Transverse colon (tissue), 4 donors: ENCODE measurements at regions not wholly inside any gene's neighbourhood (a gene's known extent, or its start where the extent isn't known, plus 50 kb on each side); places are given as distances from the start of the nearest gene placed in this dataset.

ENCODE experiments used
- DNase-seq: peaks from one replicate; pipeline ENCODE4 v3.0.0-alpha.2; 2019
- H3K27ac ChIP-seq, 4 donors: fragments of 200-600 bp; sonication (generic); 2 replicates each; pipeline ENCODE4 v1.5.1; 2016 to 2018; ENCODE audit warnings: inconsistent platforms in 4 of 4
- H3K27me3 ChIP-seq: fragments of 200-600 bp; sonication (generic); 2 replicates; pipeline ENCODE4 v1.5.1; 2017; ENCODE audit warnings: inconsistent platforms
- H3K36me3 ChIP-seq, 4 donors: fragments of 200-600 bp; sonication (generic); 2 replicates each; pipeline ENCODE4 v1.5.1; 2017 to 2019; ENCODE audit warnings: inconsistent platforms in 4 of 4
- H3K4me1 ChIP-seq, 4 donors: fragments of 200-600 bp; sonication (generic); 2 replicates each; pipeline ENCODE4 v1.5.1; 2017 to 2020; ENCODE audit warnings: inconsistent platforms in 4 of 4
- H3K4me3 ChIP-seq, 4 donors: fragments of 200-600 bp; sonication (generic); 1 replicate in 1 of 4; 2 replicates in 3 of 4; pipeline versions ENCODE4 v1.5.1 to v1.6.1; 2017 to 2019; ENCODE audit warnings: inconsistent platforms in 4 of 4
- H3K9me3 ChIP-seq, 2 donors: fragments of 200-600 bp; sonication (generic); 2 replicates each; pipeline ENCODE4 v1.5.1; 2017 to 2019; ENCODE audit warnings: inconsistent platforms in 2 of 2
- EP300 ChIP-seq: sonication (generic); formaldehyde crosslinking; IDR thresholded peaks from one replicate; pipeline ENCODE4 v1.6.1; 2017; ENCODE audit warnings: antibody characterized with exemption, low read depth
- POLR2A ChIP-seq: fragments of 450-650 bp; IDR thresholded peaks from one replicate; pipeline ENCODE4 v1.6.1; 2016; ENCODE audit warnings: antibody characterized with exemption, mild to moderate bottlenecking, moderate library complexity
- POLR2AphosphoS5 ChIP-seq, 3 donors: sonication (generic); formaldehyde crosslinking; IDR thresholded peaks; one replicate each; pipeline ENCODE4 v1.6.1; 2016; ENCODE audit warnings: antibody characterized with exemption in 3 of 3
- WGBS, 2 donors: methylation state at CpG; one replicate each; pipeline ENCODE4 v1.1.5; 2018; ENCODE audit warnings: low coverage in 1 of 2; 5-methylcytosine and 5-hydroxymethylcytosine counted together
- in situ Hi-C, 4 donors: fragments of 200-750 bp; cut with MboI; loops; one replicate each; pipeline versions ENCODE4 v1.15.0 to v1.15.1; 2017; ENCODE audit warnings: low sequenced_read_pairs in 3 of 4, low pct_ligation_motif_present in 1 of 4, low pct_unique_long_range_greater_than_20kb in 1 of 4
- intact Hi-C: fragments of 100-400 bp; cut with DNase I; formaldehyde crosslinking; loops from one replicate; pipeline ENCODE4 v1.15.1; 2023; ENCODE audit warnings: low total_unique reads
- TF ChIP-seq, protein P1 (sequence below), 5 experiments: fragments of 200-600 bp in 3 of 5; fragments of 450-650 bp in 2 of 5; sonication (generic) in 3 of 5; IDR thresholded peaks; 1 replicate in 2 of 5; 2 replicates in 3 of 5; pipeline ENCODE4 v1.5.1; 2016 to 2017; ENCODE audit warnings: antibody characterized with exemption in 5 of 5, inconsistent platforms in 3 of 5, mild to moderate bottlenecking in 2 of 5, moderate library complexity in 1 of 5

DNA sequence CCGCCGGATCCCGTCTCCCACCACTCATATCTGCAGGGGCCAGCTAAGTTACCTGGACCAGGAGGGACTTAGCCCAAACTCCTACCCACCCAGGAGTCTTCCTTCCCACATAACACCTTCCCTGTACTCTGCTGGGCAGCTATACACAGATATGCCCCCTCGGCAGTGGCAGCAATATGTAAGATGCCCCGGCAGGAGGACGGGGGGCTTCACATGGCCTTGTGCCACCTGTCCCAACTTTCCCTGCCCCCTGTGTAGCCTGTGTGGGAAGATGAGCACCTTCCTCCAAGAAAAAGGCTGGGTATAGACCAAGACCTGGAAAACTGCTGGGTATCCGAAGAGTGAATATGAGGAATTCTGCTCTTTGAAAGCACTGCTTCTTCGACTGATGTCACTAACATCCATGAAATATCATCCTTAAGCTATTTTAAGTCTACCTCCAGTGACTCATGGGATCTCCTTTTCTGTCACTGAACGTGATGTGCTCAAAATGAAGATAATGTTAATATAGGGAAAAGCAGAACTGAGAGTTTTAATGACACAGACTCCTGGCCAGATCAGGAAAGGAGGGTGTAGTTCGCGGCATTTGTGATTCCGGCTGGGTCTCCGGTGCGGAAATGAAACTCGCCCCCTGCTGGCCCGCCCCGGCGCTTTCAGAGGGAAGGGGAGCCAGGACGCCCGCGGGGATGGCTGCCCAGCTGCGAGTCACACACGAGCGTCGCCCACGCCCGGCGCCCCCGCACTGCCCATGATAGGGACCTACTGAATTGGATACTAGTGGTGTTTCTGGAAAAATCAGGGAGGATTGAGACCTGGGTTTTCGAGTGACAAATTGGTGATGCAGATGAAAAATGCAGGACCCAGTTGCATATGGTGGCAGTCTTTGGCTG, 256.9 kb upstream of the NFE2L3 start:
- Histone ChIP-seq H3K27ac (peak overlapping the region in 2 of 4 donors; percentile 45 to 61), H3K27me3 (peaks cover 6% of the 10 kb centered on the region), H3K9me3 (no peaks in the 10 kb centered on the region), H3K4me1 (peaks cover 0 to 11% (median 3%) of the 10 kb centered on the region in 4 donors), H3K36me3 (no peaks in the 10 kb centered on the region), H3K4me3 (peak overlapping the region in 1 of 4 donors; percentile 34)
- in situ Hi-C loops: loop anchor here (5.0 to 25.0 kb wide), 7 partner anchors 162 to 967 kb away; partner anchors contain the start of gene SKAP2 (in 1 of the 4)
- 23 to 60% methylated on average over 6 to 30 of the region's 30 CpGs for WGBS, 2 donors
- intact Hi-C loops: loop anchor here (2.0 to 5.0 kb wide), 2 partner anchors 167 to 470 kb away; no protein-coding TSS in a partner anchor
- TF ChIP-seq, protein P1, sequence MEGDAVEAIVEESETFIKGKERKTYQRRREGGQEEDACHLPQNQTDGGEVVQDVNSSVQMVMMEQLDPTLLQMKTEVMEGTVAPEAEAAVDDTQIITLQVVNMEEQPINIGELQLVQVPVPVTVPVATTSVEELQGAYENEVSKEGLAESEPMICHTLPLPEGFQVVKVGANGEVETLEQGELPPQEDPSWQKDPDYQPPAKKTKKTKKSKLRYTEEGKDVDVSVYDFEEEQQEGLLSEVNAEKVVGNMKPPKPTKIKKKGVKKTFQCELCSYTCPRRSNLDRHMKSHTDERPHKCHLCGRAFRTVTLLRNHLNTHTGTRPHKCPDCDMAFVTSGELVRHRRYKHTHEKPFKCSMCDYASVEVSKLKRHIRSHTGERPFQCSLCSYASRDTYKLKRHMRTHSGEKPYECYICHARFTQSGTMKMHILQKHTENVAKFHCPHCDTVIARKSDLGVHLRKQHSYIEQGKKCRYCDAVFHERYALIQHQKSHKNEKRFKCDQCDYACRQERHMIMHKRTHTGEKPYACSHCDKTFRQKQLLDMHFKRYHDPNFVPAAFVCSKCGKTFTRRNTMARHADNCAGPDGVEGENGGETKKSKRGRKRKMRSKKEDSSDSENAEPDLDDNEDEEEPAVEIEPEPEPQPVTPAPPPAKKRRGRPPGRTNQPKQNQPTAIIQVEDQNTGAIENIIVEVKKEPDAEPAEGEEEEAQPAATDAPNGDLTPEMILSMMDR (IDR thresholded peaks at IDR 0.05): peak; percentile 71 to 78 (median 75)
- no peak for TF ChIP-seq POLR2A
- no peak for TF ChIP-seq EP300
- peak; percentile 85 for DNase-seq

DNA sequence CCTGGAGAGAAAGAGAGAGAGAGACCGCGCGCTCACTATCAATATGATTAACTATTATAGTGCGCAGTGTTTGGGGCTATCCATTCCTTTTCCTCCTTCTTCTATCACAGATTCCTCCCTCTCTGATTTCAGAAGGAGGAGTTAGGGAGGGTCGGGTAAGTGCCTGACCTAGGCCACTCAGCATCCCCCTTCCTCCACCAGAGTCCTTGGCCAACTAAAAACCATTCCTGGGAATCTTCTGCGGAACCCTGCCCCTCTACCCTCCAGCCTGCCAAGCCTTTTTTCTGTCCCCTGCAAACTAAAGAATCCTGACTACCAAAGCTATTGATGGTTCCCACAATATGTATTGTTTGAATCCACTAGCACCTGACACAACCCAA, 256.2 kb upstream of the NFE2L3 start:
- DNase-seq: no peak
- intact Hi-C loops: loop anchor here (2.0 kb wide), 1 partner anchor 469 kb away; no protein-coding TSS in a partner anchor
- Histone ChIP-seq H3K4me1 (peaks cover 0 to 11% (median 3%) of the 10 kb centered on the region in 4 donors), H3K27ac (no peak overlapping the region), H3K27me3 (peaks cover 6% of the 10 kb centered on the region), H3K36me3 (no peaks in the 10 kb centered on the region), H3K4me3 (peak overlapping the region in 1 of 4 donors; percentile 34), H3K9me3 (no peaks in the 10 kb centered on the region)
- TF ChIP-seq, protein P1 (IDR thresholded peaks at IDR 0.05): no peak
- TF ChIP-seq EP300 (no peak), POLR2A (no peak), POLR2AphosphoS5 (IDR thresholded peaks at IDR 0.05) (no peak)
- 82 to 85% methylated on average over 5 to 6 of the region's 6 CpGs for WGBS, 2 donors
- in situ Hi-C loops: loop anchor here (10.0 to 25.0 kb wide), 5 partner anchors 169 to 967 kb away; partner anchors contain the start of gene SKAP2 (in 1 of the 4)

DNA sequence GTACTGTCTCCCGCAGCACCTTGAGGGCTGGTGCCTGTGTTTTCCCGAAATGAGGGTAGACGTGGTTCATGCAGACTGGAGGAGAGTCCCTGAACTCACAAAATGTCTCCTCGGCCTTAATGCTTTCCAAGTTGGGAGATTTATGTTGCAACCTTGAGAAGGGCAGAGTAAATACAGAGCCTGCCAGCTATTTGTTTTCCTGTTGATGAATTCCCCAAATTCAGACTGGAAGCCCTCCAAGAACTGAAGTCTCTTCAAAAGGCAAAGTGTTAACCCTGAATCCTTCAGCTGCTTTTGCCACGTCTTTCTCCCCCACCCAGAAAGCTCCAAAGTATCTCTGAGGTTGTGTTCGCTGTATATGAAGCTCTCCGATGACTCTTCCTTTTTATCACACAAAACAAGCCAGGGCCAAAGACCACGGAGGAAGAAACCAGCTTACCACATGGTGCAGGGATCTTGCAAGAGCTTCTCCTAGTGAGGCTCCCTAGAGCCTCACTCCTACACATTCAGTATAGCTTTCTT, 254.7 kb upstream of the NFE2L3 start:
- TF ChIP-seq POLR2AphosphoS5 (IDR thresholded peaks at IDR 0.05) (no peak), POLR2A (no peak)
- TF ChIP-seq, protein P1 (IDR thresholded peaks at IDR 0.05): no peak
- Histone ChIP-seq H3K27ac (no peak overlapping the region), H3K9me3 (no peaks in the 10 kb centered on the region), H3K4me1 (peaks cover 0 to 11% (median 3%) of the 10 kb centered on the region in 4 donors), H3K27me3 (peaks cover 6% of the 10 kb centered on the region), H3K36me3 (no peaks in the 10 kb centered on the region), H3K4me3 (no peak overlapping the region)
- 84% methylated on average over 5 to 8 of the region's 8 CpGs for WGBS, 2 donors
- no peak for DNase-seq
- in situ Hi-C loops: loop anchor here (10.0 to 25.0 kb wide), 5 partner anchors 167 to 965 kb away; partner anchors contain the start of gene SKAP2 (in 1 of the 4)
- intact Hi-C loops: no loop called here

DNA sequence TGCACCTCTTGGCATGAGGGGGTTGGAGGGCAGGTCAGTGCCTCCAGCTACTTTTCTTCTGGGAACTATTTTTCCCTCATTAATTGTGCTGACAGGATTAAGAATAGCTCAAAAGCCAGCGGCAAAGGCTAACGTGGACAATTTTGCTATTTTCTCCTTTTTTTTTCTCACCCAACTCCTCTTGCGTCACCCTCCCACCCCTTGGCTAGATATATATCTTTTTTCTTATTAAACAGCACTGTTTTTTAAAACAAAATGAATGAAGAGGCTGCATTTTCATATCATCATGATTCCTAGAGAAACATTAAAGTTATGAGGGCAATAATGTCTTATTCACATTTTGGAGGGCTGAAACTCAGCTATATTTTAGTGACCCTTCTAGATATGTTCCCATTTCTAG, 251.8 kb upstream of the NFE2L3 start:
- in situ Hi-C loops (no loop called here), intact Hi-C loops (no loop called here)
- Histone ChIP-seq H3K4me1 (peaks cover 0 to 5% (median 0%) of the 10 kb centered on the region in 4 donors), H3K4me3 (no peak overlapping the region), H3K27me3 (peaks cover 6% of the 10 kb centered on the region), H3K36me3 (no peaks in the 10 kb centered on the region), H3K27ac (no peak overlapping the region), H3K9me3 (no peaks in the 10 kb centered on the region)
- TF ChIP-seq, protein P1 (IDR thresholded peaks at IDR 0.05): no peak
- TF ChIP-seq POLR2AphosphoS5 (IDR thresholded peaks at IDR 0.05) (no peak), EP300 (no peak), POLR2A (no peak)
- 77 to 87% methylated on average over 3 of the region's 3 CpGs for WGBS, 2 donors
- no peak for DNase-seq
